Astrocyte of the cerebellum (primary cell): ENCODE measurements at regions not wholly inside any gene's neighbourhood (a gene's known extent, or its start where the extent isn't known, plus 50 kb on each side); places are given as distances from the start of the nearest gene placed in this dataset.

ENCODE experiments used
- DNase-seq: peaks from one replicate; pipeline ENCODE4 v3.0.0-alpha.2; 2011; ENCODE audit warnings: low read depth
- H3K4me3 ChIP-seq: 2 replicates; pipeline ENCODE4 v1.5.1; 2011; ENCODE audit warnings: mild to moderate bottlenecking, low read depth, low read length, moderate library complexity
- CTCF ChIP-seq: IDR thresholded peaks from 2 replicates; pipeline ENCODE4 v1.5.1; 2012; ENCODE audit warnings: low read length, low read depth, moderate library complexity, mild to moderate bottlenecking; ENCODE audit errors: missing control alignments
- in situ Hi-C: cut with HindIII; loops from 2 replicates; pipeline ENCODE4 v1.10.0; 2017; ENCODE audit warnings: low sequenced_read_pairs

DNA sequence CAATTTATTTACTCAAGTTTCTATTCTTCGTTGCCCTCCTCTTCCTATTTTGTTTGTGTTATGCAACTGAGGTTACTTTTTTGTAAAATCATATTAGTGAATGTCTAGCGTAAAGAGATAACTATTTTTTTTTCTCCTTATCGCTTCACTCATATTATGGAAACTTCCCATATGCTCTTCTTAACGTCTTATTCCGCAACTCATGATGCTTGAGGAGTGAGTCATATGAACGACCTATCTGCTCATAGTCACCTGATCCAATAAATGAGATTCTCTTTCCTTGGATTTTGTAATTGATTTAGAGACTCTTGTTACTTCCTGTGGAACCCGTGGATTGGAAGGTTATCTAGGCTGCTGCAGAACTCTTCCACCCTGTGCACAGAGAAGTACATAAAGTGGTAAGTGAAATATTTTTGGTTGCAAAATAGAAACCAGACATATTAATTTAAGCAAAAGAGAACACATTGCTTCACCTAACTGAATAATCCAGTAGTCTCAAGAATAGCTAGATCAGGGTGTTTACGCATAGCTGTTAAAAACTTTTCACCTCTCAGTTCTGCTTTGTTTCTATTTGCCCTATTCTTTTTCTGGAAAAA, 719.3 kb upstream of the SGO1 start:
- TF ChIP-seq CTCF = no peak
- DNase-seq = no peak
- in situ Hi-C loops = no loop called here
- H3K4me3 ChIP-seq = no peak overlapping the region

DNA sequence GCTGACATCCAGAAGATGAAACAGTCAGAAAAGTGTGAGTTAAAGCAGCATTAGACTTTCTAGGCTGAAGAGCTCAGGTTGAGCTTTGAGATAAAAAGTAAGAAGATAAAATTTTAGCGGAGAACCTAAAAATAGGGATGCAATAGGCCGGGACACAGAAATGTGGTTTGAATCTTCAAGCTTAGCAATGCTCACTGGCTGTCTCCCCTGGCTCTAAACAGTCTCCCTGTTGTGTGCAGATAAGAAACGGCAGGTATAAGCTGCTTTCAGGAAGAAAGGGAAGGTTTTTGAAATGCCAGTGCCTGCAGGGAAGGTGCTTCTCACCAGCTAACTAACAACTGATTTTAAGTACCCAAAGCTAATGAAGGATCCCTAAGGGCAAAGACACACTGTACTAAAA, 718.7 kb upstream of the SGO1 start:
- no peak overlapping the region for H3K4me3 ChIP-seq
- in situ Hi-C loops = no loop called here

GRCh38 chr3:20898962-20899361, 713.0 kb upstream of the SGO1 start:
- no peak for DNase-seq
- TF ChIP-seq CTCF = no peak
- no peak overlapping the region for H3K4me3 ChIP-seq
- in situ Hi-C loops = no loop called here

More for the DNA sequence above, 718.7 kb upstream of the SGO1 start:
- no peak for DNase-seq
- TF ChIP-seq CTCF = no peak

GRCh38 chr3:20890111-20890519, 704.1 kb upstream of the SGO1 start:
- no peak for TF ChIP-seq CTCF
- in situ Hi-C loops = no loop called here
- no peak for DNase-seq
- no peak overlapping the region for H3K4me3 ChIP-seq

GRCh38 chr3:20878691-20879090, 692.7 kb upstream of the SGO1 start:
- in situ Hi-C loops = no loop called here
- no peak overlapping the region for H3K4me3 ChIP-seq
- no peak for DNase-seq
- TF ChIP-seq CTCF = no peak

DNA sequence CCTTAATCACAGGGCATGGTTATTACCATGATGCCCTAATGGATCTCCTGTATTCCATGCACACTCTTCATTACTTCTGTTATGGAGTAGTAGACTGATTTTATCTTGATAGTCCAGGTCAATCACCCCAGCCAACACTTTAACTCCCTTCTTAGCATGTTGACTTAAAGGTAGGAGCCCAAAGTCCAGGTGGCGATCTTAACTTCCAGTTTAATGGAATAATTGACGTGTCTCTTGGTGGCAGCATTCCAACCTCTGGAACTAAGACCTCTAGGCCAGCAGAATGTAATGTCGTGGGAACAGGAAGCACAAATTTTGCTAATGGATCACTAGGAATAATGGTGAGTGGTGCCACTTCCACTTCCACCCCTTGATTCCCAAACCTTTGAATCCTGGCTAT, 687.2 kb upstream of the SGO1 start:
- TF ChIP-seq CTCF = no peak
- no peak overlapping the region for H3K4me3 ChIP-seq
- no peak for DNase-seq
- in situ Hi-C loops = no loop called here
